ENCODE measurements at regions not wholly inside any gene's neighbourhood (a gene's known extent, or its start where the extent isn't known, plus 50 kb on each side); places are given as distances from the start of the nearest gene placed in this dataset.

- Mint-ChIP-seq H3K36me3 (ENCODE audit: low read depth) (no peaks in the 10 kb centered on the region), H3K27me3 (ENCODE audit: insufficient read depth) (no peaks in the 10 kb centered on the region), H3K27ac (no peak overlapping the region), H3K4me3 (no peak overlapping the region), H3K4me1 (ENCODE audit: low read depth) (no peaks in the 10 kb centered on the region), H3K9me3 (peaks cover 10% of the 10 kb centered on the region)
- no peak for TF ChIP-seq CTCF (IDR thresholded peaks at IDR 0.05)
- DNase-seq = no peak
Observed at GRCh38 chr10:83195021-83195420, 944.3 kb upstream of the GHITM start.

GRCh38 chr10:83199374-83199773, 939.9 kb upstream of the GHITM start:
- H3K36me3 Mint-ChIP-seq (ENCODE audit: low read depth) = no peaks in the 10 kb centered on the region
- no peak overlapping the region for H3K4me3 Mint-ChIP-seq
- peaks cover 31% of the 10 kb centered on the region for H3K9me3 Mint-ChIP-seq
- H3K4me1 Mint-ChIP-seq (ENCODE audit: low read depth) = no peaks in the 10 kb centered on the region
- no peak for DNase-seq
- no peak for TF ChIP-seq CTCF (IDR thresholded peaks at IDR 0.05)
- no peak overlapping the region for H3K27ac Mint-ChIP-seq
- no peaks in the 10 kb centered on the region for H3K27me3 Mint-ChIP-seq (ENCODE audit: insufficient read depth)

GRCh38 chr10:83205861-83206260, 933.4 kb upstream of the GHITM start:
- Mint-ChIP-seq H3K27me3 (ENCODE audit: insufficient read depth) (no peaks in the 10 kb centered on the region), H3K27ac (no peak overlapping the region), H3K4me3 (no peak overlapping the region), H3K36me3 (ENCODE audit: low read depth) (no peaks in the 10 kb centered on the region), H3K4me1 (ENCODE audit: low read depth) (no peaks in the 10 kb centered on the region), H3K9me3 (peaks cover 22% of the 10 kb centered on the region)
- DNase-seq = no peak
- TF ChIP-seq CTCF (IDR thresholded peaks at IDR 0.05) = no peak

GRCh38 chr10:83212632-83213334, 926.5 kb upstream of the GHITM start:
- Mint-ChIP-seq H3K9me3 (peaks cover 33% of the 10 kb centered on the region), H3K27me3 (ENCODE audit: insufficient read depth) (no peaks in the 10 kb centered on the region; the same call in 1 of the 2 replicates), H3K36me3 (ENCODE audit: low read depth) (0 out of 2 replicates have a peak, but pooled peaks cover 3% of the 10 kb centered on the region), H3K27ac (no peak overlapping the region), H3K4me1 (ENCODE audit: low read depth) (no peaks in the 10 kb centered on the region), H3K4me3 (no peak overlapping the region)
- no peak for DNase-seq
- no peak for TF ChIP-seq CTCF (IDR thresholded peaks at IDR 0.05)

- H3K9me3 Mint-ChIP-seq = peaks cover 40% of the 10 kb centered on the region
- no peak for TF ChIP-seq CTCF (IDR thresholded peaks at IDR 0.05)
- H3K36me3 Mint-ChIP-seq (ENCODE audit: low read depth) = 0 out of 2 replicates have a peak, but pooled peaks cover 3% of the 10 kb centered on the region
- no peak overlapping the region for H3K27ac Mint-ChIP-seq
- H3K4me1 Mint-ChIP-seq (ENCODE audit: low read depth) = no peaks in the 10 kb centered on the region
- no peaks in the 10 kb centered on the region; the same call in 1 of the 2 replicates for H3K27me3 Mint-ChIP-seq (ENCODE audit: insufficient read depth)
- DNase-seq = no peak
- H3K4me3 Mint-ChIP-seq = no peak overlapping the region
Observed at GRCh38 chr10:83214136-83214535, 925.2 kb upstream of the GHITM start.
